Testis (tissue), 2 donors: ENCODE measurements at regions not wholly inside any gene's neighbourhood (a gene's known extent, or its start where the extent isn't known, plus 50 kb on each side); places are given as distances from the start of the nearest gene placed in this dataset.

Experiments
- DNase-seq: peaks from one replicate; pipeline ENCODE4 v3.0.0-alpha.2; 2019
- H3K27ac ChIP-seq, 2 donors: fragments of 200-600 bp; sonication (generic); one replicate each; pipeline ENCODE4 v1.5.1; 2019
- H3K27me3 ChIP-seq: fragments of 200-600 bp; sonication (generic); one replicate; pipeline ENCODE4 v1.5.1; 2019
- H3K36me3 ChIP-seq: fragments of 200-600 bp; sonication (generic); one replicate; pipeline ENCODE4 v1.5.1; 2017; ENCODE audit warnings: low read depth; ENCODE audit errors: missing control alignments
- H3K4me1 ChIP-seq: fragments of 200-600 bp; sonication (generic); one replicate; pipeline ENCODE4 v1.5.1; 2019
- H3K4me3 ChIP-seq, 2 donors: fragments of 200-600 bp; sonication (generic); one replicate each; pipeline ENCODE4 v1.5.1; 2017 to 2019
- H3K9me3 ChIP-seq: fragments of 200-600 bp; sonication (generic); one replicate; pipeline ENCODE4 v1.5.1; 2017
- POLR2A ChIP-seq: fragments of 450-650 bp; IDR thresholded peaks from one replicate; pipeline ENCODE4 v1.6.1; 2017; ENCODE audit warnings: antibody characterized with exemption, mild to moderate bottlenecking, moderate library complexity
- WGBS, 2 donors: methylation state at CpG; one replicate each; pipeline ENCODE4 v1.1.5; 2018; 5-methylcytosine and 5-hydroxymethylcytosine counted together
- intact Hi-C: fragments of 100-400 bp; cut with DNase I; formaldehyde crosslinking; loops from one replicate; pipeline ENCODE4 v1.15.1; 2023; ENCODE audit warnings: low total_unique reads
- TF ChIP-seq, protein P1 (sequence below), 3 experiments: fragments of 450-650 bp in 2 of 3; fragments of 200-600 bp in 1 of 3; sonication (generic) in 1 of 3; IDR thresholded peaks; one replicate each; pipeline ENCODE4 v1.5.1; 2016 to 2019; ENCODE audit warnings: antibody characterized with exemption in 3 of 3, mild to moderate bottlenecking in 2 of 3, moderate library complexity in 1 of 3

DNA sequence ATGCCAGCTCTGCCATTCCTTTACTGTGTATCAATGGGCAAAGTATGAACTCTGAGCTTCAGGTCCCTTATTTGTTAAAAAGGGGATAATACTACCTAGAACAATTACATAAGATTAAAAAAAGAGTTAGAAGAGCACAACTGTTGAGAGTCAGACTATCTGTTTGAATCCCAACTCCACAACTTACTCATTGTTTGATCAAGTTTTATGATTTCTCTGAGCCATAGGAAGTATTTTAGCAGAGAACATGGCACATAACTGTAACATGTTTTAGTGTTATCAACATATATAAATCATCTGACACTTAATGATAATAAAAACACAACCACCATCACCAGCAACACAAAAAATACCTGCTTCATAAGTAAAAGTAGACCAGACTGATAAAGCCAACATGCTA is 421.3 kb downstream of the ZFHX3 start:
- no peaks in the 10 kb centered on the region for H3K9me3 ChIP-seq
- no peak for TF ChIP-seq POLR2A
- TF ChIP-seq, protein P1, sequence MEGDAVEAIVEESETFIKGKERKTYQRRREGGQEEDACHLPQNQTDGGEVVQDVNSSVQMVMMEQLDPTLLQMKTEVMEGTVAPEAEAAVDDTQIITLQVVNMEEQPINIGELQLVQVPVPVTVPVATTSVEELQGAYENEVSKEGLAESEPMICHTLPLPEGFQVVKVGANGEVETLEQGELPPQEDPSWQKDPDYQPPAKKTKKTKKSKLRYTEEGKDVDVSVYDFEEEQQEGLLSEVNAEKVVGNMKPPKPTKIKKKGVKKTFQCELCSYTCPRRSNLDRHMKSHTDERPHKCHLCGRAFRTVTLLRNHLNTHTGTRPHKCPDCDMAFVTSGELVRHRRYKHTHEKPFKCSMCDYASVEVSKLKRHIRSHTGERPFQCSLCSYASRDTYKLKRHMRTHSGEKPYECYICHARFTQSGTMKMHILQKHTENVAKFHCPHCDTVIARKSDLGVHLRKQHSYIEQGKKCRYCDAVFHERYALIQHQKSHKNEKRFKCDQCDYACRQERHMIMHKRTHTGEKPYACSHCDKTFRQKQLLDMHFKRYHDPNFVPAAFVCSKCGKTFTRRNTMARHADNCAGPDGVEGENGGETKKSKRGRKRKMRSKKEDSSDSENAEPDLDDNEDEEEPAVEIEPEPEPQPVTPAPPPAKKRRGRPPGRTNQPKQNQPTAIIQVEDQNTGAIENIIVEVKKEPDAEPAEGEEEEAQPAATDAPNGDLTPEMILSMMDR (IDR thresholded peaks at IDR 0.05), result no peak
- H3K4me1 ChIP-seq, result no peaks in the 10 kb centered on the region
- H3K4me3 ChIP-seq, result no peak overlapping the region
- H3K36me3 ChIP-seq, result no peaks in the 10 kb centered on the region
- intact Hi-C loops, result no loop called here
- no peaks in the 10 kb centered on the region for H3K27me3 ChIP-seq
- no peak for DNase-seq
- H3K27ac ChIP-seq, result no peak overlapping the region

DNA sequence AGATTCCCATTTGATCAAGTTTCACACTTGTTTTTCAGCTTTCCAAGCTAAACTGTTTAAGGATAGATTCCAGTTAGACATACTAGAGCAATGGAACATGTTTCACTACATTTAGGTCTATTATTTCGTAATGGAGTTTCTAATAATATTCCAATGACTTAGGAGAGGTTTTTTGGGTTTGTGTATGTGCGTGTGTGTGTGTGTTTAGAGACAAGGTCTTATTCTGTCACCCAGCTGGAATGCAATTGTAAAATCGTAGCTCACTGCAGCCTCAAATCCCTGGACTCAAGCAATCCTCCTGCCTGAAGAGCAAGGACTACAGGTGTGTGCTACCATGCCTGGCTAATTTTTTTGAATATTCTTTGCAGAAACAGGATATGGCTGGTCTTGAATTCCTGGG is 426.3 kb downstream of the ZFHX3 start:
- no peaks in the 10 kb centered on the region for H3K27me3 ChIP-seq
- H3K27ac ChIP-seq, result no peak overlapping the region
- 77 to 88% methylated on average over 3 of the region's 3 CpGs for WGBS, 2 donors
- no peak for DNase-seq
- no peaks in the 10 kb centered on the region for H3K36me3 ChIP-seq
- intact Hi-C loops, result no loop called here
- no peak for TF ChIP-seq POLR2A
- TF ChIP-seq, protein P1 (IDR thresholded peaks at IDR 0.05), result no peak
- H3K4me1 ChIP-seq, result no peaks in the 10 kb centered on the region
- no peak overlapping the region for H3K4me3 ChIP-seq
- H3K9me3 ChIP-seq, result no peaks in the 10 kb centered on the region

DNA sequence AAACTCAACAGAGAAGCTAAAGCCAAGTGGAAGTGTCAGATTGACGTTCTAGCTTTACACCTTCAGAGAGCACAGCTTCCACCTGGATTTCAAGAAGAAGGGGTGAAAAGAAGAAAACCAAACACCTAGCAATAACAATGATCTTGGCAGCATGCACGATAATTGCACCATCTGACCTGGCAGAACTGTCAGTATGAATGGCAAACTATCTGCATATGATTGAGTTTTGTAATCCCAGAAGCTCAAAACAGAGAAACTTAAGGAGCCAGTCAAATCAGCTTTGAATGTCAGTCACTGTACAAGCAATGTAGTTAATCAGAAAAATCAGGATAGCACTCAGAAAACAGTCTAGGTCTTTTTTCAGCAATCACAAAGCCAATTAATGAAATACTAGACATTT is 427.1 kb downstream of the ZFHX3 start:
- no peak overlapping the region for H3K27ac ChIP-seq
- 78 to 96% methylated on average over 2 of the region's 2 CpGs for WGBS, 2 donors
- intact Hi-C loops, result no loop called here
- no peaks in the 10 kb centered on the region for H3K27me3 ChIP-seq
- no peak overlapping the region for H3K4me3 ChIP-seq
- no peak for DNase-seq
- H3K4me1 ChIP-seq, result no peaks in the 10 kb centered on the region
- TF ChIP-seq, protein P1 (IDR thresholded peaks at IDR 0.05), result no peak
- TF ChIP-seq POLR2A, result no peak
- H3K9me3 ChIP-seq, result no peaks in the 10 kb centered on the region
- no peaks in the 10 kb centered on the region for H3K36me3 ChIP-seq

DNA sequence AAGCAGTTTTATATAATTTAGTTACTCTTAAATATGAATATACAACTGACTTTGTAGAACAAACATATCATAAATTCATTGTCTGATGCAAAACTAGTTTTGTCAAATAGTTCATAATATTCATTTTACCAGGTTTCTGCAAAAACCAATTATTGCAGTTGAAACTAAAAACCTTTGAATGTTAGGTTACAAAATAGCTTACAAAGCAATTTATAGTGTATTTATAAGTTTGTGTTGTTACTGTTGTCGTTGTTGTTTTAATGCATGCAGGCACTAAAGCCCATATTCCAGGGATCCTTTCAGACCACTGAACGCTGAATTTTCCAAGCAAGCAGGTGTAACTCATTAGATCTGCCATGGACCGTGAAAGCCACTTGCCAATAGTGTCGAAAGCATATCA is 427.6 kb downstream of the ZFHX3 start:
- Histone ChIP-seq H3K9me3 (no peaks in the 10 kb centered on the region), H3K27ac (no peak overlapping the region), H3K4me3 (no peak overlapping the region), H3K36me3 (no peaks in the 10 kb centered on the region), H3K4me1 (no peaks in the 10 kb centered on the region), H3K27me3 (no peaks in the 10 kb centered on the region)
- WGBS, 2 donors, result 89% methylated on average over 4 of the region's 4 CpGs
- DNase-seq, result no peak
- no peak for TF ChIP-seq POLR2A
- TF ChIP-seq, protein P1 (IDR thresholded peaks at IDR 0.05), result no peak
- intact Hi-C loops, result no loop called here

DNA sequence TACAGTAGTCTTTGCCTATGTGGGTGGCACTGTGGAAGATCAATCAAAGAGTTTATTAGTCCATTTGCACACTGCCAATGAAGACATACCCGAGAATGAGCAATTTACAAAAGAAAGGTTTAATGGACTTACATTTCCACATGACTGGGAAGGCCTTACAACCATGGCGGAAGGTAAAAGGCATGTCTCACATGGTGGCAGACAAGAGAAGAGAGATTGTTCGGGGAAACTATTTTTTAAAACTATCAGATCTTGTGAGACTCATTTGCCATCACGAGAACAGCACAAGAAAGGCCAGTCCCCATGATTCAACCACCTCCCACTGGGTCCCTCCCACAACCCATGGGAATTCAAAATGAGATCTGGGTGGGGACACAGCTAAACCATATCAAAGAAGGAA is 432.1 kb downstream of the ZFHX3 start:
- Histone ChIP-seq H3K9me3 (no peaks in the 10 kb centered on the region), H3K27me3 (no peaks in the 10 kb centered on the region), H3K36me3 (no peaks in the 10 kb centered on the region), H3K4me3 (no peak overlapping the region), H3K27ac (no peak overlapping the region), H3K4me1 (no peaks in the 10 kb centered on the region)
- no peak for TF ChIP-seq POLR2A
- TF ChIP-seq, protein P1 (IDR thresholded peaks at IDR 0.05), result no peak
- intact Hi-C loops, result no loop called here
- no peak for DNase-seq
- WGBS, 2 donors, result 96 to 98% methylated on average over 4 of the region's 4 CpGs
